GM12874 (cell line): ENCODE measurements at regions not wholly inside any gene's neighbourhood (a gene's known extent, or its start where the extent isn't known, plus 50 kb on each side); places are given as distances from the start of the nearest gene placed in this dataset.

Experiments
- CTCF ChIP-seq: IDR thresholded peaks from 2 replicates; pipeline ENCODE4 v1.5.1; 2011; ENCODE audit warnings: low read depth, mild to moderate bottlenecking, control low read depth, low read length, moderate library complexity; ENCODE audit not compliant: insufficient read depth

GRCh38 chr3:104831071-104831470, 535.6 kb upstream of the ALCAM start:
- no peak for TF ChIP-seq CTCF

GRCh38 chr3:104832530-104832929, 534.2 kb upstream of the ALCAM start:
- TF ChIP-seq CTCF: no peak

- TF ChIP-seq CTCF: no peak
Measured at GRCh38 chr3:104835376-104835775, 531.3 kb upstream of the ALCAM start.

- TF ChIP-seq CTCF: no peak
Measured at GRCh38 chr3:104846270-104846669, 520.4 kb upstream of the ALCAM start.

- TF ChIP-seq CTCF: no peak
Measured at GRCh38 chr3:104849070-104849469, 517.6 kb upstream of the ALCAM start.

- no peak for TF ChIP-seq CTCF
Measured at GRCh38 chr3:104854468-104854867, 512.2 kb upstream of the ALCAM start.

- TF ChIP-seq CTCF: no peak
Measured at GRCh38 chr3:104855702-104856101, 511.0 kb upstream of the ALCAM start.

- no peak for TF ChIP-seq CTCF
Measured at GRCh38 chr3:104856741-104857140, 510.0 kb upstream of the ALCAM start.
